PC-3 (cell line): ENCODE measurements at regions not wholly inside any gene's neighbourhood (a gene's known extent, or its start where the extent isn't known, plus 50 kb on each side); places are given as distances from the start of the nearest gene placed in this dataset.
"Not testable (repeated sequence)": the region's sequence is repeated elsewhere in the genome, so short reads cannot be mapped to it uniquely, and the experiment has no call there.

Experiments
- ATAC-seq: fragments of 200-7000 bp; cut with Tn5 transposase; 2 replicates; pipeline ENCODE4 v1.9.1; 2020; ENCODE audit warnings: mild to moderate bottlenecking, moderate library complexity
- BruUV-seq: library from RNA; stranded (reverse); fragments of 400-500 nt; replicated peaks from 2 replicates; lab custom pipeline; 2021; lab: Mats Ljungman, UMichigan
- CTCF ChIA-PET: fragments of 300-600 bp; sonication (Branson Sonifier 250); formaldehyde crosslinking; loops from one replicate; lab custom pipeline; 2022; ENCODE audit warnings: antibody characterized with exemption; lab: Charles Lee
- POLR2A ChIA-PET: fragments of 300-600 bp; sonication (Branson Sonifier 250); formaldehyde crosslinking; loops from one replicate; lab custom pipeline; 2022; ENCODE audit warnings: antibody characterized with exemption; ENCODE audit not compliant: unreplicated experiment; lab: Charles Lee
- DNase-seq: peaks from one replicate; pipeline ENCODE4 v3.0.0-alpha.2; 2015
- H2AFZ ChIP-seq: fragments of 300-600 bp; sonication (generic); 2 replicates; pipeline ENCODE4 v1.6.0; 2016; ENCODE audit warnings: antibody characterized with exemption, low read length
- H3F3A ChIP-seq: fragments of 300-600 bp; sonication (generic); one replicate; pipeline ENCODE4 v1.6.0; 2017; ENCODE audit warnings: antibody characterized with exemption, low read length, control low read depth, mild to moderate bottlenecking; ENCODE audit not compliant: unreplicated experiment
- H3K27ac ChIP-seq: fragments of 300-600 bp; sonication (generic); 2 replicates; pipeline ENCODE4 v1.5.1; 2016; ENCODE audit warnings: mild to moderate bottlenecking, low read length
- H3K27me3 ChIP-seq: fragments of 300-600 bp; sonication (generic); 2 replicates; pipeline ENCODE4 v1.6.1; 2016; ENCODE audit warnings: low read length, mixed read lengths
- H3K36me3 ChIP-seq: fragments of 300-600 bp; sonication (generic); 2 replicates; pipeline ENCODE4 v1.6.1; 2016; ENCODE audit warnings: low read depth, mixed run types, low read length, mixed read lengths
- H3K4me1 ChIP-seq: fragments of 300-600 bp; sonication (generic); 2 replicates; pipeline ENCODE4 v1.5.1; 2016; ENCODE audit warnings: low read length; ENCODE audit not compliant: insufficient read depth
- H3K4me2 ChIP-seq: fragments of 300-600 bp; sonication (generic); 2 replicates; pipeline ENCODE4 v1.6.0; 2016; ENCODE audit warnings: low read length
- H3K4me3 ChIP-seq: fragments of 300-600 bp; sonication (generic); 2 replicates; pipeline ENCODE4 v1.5.1; 2016; ENCODE audit warnings: mild to moderate bottlenecking, low read length, mixed read lengths
- H3K79me2 ChIP-seq: fragments of 300-600 bp; sonication (generic); 2 replicates; pipeline ENCODE4 v1.6.1; 2017; ENCODE audit warnings: low read length, mixed read lengths
- H3K9ac ChIP-seq: fragments of 300-600 bp; sonication (generic); 2 replicates; pipeline ENCODE4 v1.6.0; 2016; ENCODE audit warnings: mild to moderate bottlenecking, low read length
- H3K9me2 ChIP-seq: fragments of 300-600 bp; sonication (generic); replicated peaks from 2 replicates; pipeline ENCODE4 v1.6.1; 2016; ENCODE audit warnings: mixed run types, low read length, mixed read lengths
- H3K9me3 ChIP-seq: fragments of 300-600 bp; sonication (generic); 2 replicates; pipeline ENCODE4 v1.6.1; 2016; ENCODE audit warnings: low read length, mixed read lengths
- H4K20me1 ChIP-seq: fragments of 300-600 bp; sonication (generic); 2 replicates; pipeline ENCODE4 v1.6.1; 2016; ENCODE audit warnings: low read length, mixed read lengths
- EZH2 ChIP-seq: fragments of 300-600 bp; sonication (generic); IDR thresholded peaks from one replicate; pipeline ENCODE4 v1.6.1; 2017; ENCODE audit warnings: antibody characterized with exemption, mild to moderate bottlenecking, low read length; ENCODE audit not compliant: unreplicated experiment
- EZH2phosphoT487 ChIP-seq: fragments of 300-600 bp; sonication (generic); IDR thresholded peaks from 2 replicates; pipeline ENCODE4 v1.6.1; 2018; ENCODE audit warnings: mild to moderate bottlenecking, antibody characterized with exemption, low read length, borderline replicate concordance
- intact Hi-C: fragments of 100-400 bp; cut with micrococcal nuclease; formaldehyde crosslinking; loops from 2 replicates; pipeline ENCODE4 v1.9.0; 2023
- TF ChIP-seq, protein P1 (sequence below): fragments of 300-600 bp; sonication (generic); conservative IDR thresholded peaks from 2 replicates; pipeline ENCODE4 v1.5.1; 2017; ENCODE audit warnings: antibody characterized with exemption, low read depth, mild to moderate bottlenecking, low read length

DNA sequence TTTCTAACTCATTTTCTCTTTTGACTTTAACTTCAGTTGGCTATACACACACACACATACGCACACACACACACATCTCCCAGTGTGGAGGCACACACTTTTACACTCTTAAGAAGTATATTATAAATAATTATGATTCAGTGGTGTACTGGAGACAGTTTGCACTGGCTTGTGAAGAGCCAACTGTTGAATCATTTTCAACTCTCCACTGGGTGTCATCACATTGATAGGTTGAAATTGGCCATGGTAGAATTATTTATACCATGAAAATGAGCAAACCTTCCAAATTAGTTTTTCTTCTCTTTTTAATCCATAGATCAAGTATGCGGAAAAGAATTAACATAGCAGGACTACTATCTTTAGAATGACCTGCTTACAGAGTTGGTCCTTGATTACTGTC is 407.1 kb downstream of the BMP2 start:
- POLR2A ChIA-PET: no interaction called here
- intact Hi-C loops: no loop called here
- no peak overlapping the region for H3K4me3 ChIP-seq
- no peaks in the 10 kb centered on the region for H4K20me1 ChIP-seq
- DNase-seq (no peak), ATAC-seq (no peak)
- CTCF ChIA-PET: no interaction called here
- H3K9me2 ChIP-seq: no peaks in the 10 kb centered on the region
- no peak overlapping the region for H3K27ac ChIP-seq
- no peak overlapping the region for H3K9ac ChIP-seq
- TF ChIP-seq EZH2 (no peak), EZH2phosphoT487 (no peak)
- TF ChIP-seq, protein P1, sequence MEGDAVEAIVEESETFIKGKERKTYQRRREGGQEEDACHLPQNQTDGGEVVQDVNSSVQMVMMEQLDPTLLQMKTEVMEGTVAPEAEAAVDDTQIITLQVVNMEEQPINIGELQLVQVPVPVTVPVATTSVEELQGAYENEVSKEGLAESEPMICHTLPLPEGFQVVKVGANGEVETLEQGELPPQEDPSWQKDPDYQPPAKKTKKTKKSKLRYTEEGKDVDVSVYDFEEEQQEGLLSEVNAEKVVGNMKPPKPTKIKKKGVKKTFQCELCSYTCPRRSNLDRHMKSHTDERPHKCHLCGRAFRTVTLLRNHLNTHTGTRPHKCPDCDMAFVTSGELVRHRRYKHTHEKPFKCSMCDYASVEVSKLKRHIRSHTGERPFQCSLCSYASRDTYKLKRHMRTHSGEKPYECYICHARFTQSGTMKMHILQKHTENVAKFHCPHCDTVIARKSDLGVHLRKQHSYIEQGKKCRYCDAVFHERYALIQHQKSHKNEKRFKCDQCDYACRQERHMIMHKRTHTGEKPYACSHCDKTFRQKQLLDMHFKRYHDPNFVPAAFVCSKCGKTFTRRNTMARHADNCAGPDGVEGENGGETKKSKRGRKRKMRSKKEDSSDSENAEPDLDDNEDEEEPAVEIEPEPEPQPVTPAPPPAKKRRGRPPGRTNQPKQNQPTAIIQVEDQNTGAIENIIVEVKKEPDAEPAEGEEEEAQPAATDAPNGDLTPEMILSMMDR: no peak
- H3K27me3 ChIP-seq: no peaks in the 10 kb centered on the region
- H3K4me1 ChIP-seq: no peaks in the 10 kb centered on the region
- BruUV-seq: no TSS peak
- no peaks in the 10 kb centered on the region for H3K36me3 ChIP-seq
- H2AFZ ChIP-seq: no peak overlapping the region
- H3K9me3 ChIP-seq: no peaks in the 10 kb centered on the region
- H3K79me2 ChIP-seq: no peaks in the 10 kb centered on the region
- H3K4me2 ChIP-seq: no peak overlapping the region
- no peaks in the 10 kb centered on the region for H3F3A ChIP-seq

- H3K9me3 ChIP-seq, H3K9ac ChIP-seq, POLR2A ChIA-PET, H4K20me1 ChIP-seq, DNase-seq, intact Hi-C loops, H2AFZ ChIP-seq, H3K79me2 ChIP-seq, CTCF ChIA-PET, H3K36me3 ChIP-seq, H3K9me2 ChIP-seq, H3K4me2 ChIP-seq, H3K27me3 ChIP-seq, BruUV-seq, H3F3A ChIP-seq, H3K4me3 ChIP-seq, H3K4me1 ChIP-seq, H3K27ac ChIP-seq, ATAC-seq: not testable (repeated sequence)
Observed at GRCh38 chr20:7175827-7176226, 408.3 kb downstream of the BMP2 start.

DNA sequence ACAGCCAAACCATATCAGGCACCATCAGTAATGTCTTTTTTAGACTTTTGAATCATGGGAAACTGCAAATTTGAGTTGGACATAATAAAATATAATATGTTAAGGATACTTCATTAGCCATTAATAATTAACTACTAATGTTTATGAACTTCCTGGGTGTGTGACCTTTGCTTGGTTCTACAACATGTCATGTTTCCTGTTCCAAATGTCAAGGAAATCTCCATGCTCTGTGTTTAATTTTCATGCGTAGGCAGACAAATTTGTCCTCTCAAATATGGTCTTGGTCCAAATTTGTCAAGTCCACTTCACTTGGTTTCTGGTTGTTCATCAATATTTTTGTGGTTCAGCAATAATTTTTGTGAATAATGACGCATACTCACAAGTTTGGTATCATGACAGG is 410.5 kb downstream of the BMP2 start:
- no peak overlapping the region for H3K9ac ChIP-seq
- no peaks in the 10 kb centered on the region for H3F3A ChIP-seq
- intact Hi-C loops: no loop called here
- TF ChIP-seq EZH2 (no peak), EZH2phosphoT487 (no peak)
- TF ChIP-seq, protein P1: no peak
- no peak overlapping the region for H3K4me3 ChIP-seq
- ChIA-PET CTCF (no interaction called here), POLR2A (no interaction called here)
- H4K20me1 ChIP-seq: no peaks in the 10 kb centered on the region
- H3K9me2 ChIP-seq: no peaks in the 10 kb centered on the region
- no peaks in the 10 kb centered on the region for H3K36me3 ChIP-seq
- no peaks in the 10 kb centered on the region for H3K79me2 ChIP-seq
- no peak overlapping the region for H3K27ac ChIP-seq
- ATAC-seq (no peak), DNase-seq (no peak)
- H2AFZ ChIP-seq: no peak overlapping the region
- H3K4me2 ChIP-seq: no peak overlapping the region
- no peaks in the 10 kb centered on the region for H3K9me3 ChIP-seq
- no peaks in the 10 kb centered on the region for H3K27me3 ChIP-seq
- no TSS peak for BruUV-seq
- H3K4me1 ChIP-seq: no peaks in the 10 kb centered on the region
